ENCODE measurements at regions not wholly inside any gene's neighbourhood (a gene's known extent, or its start where the extent isn't known, plus 50 kb on each side); places are given as distances from the start of the nearest gene placed in this dataset.

- TF ChIP-seq YY1 (IDR thresholded peaks at IDR 0.05) (no peak), RAD21 (IDR thresholded peaks at IDR 0.05) (no peak), REST (IDR thresholded peaks at IDR 0.05) (no peak), ZBTB33 (IDR thresholded peaks at IDR 0.05) (no peak)
These were observed 931.5 kb downstream of the TYW1 start for GRCh38 chr7:67928141-67928540.
